Sigmoid colon (tissue), 6 donors: ENCODE measurements at regions not wholly inside any gene's neighbourhood (a gene's known extent, or its start where the extent isn't known, plus 50 kb on each side); places are given as distances from the start of the nearest gene placed in this dataset.

ENCODE experiments used
- DNase-seq: peaks from one replicate; pipeline ENCODE4 v3.0.0-alpha.2; 2019
- H3K27ac ChIP-seq, 4 donors: fragments of 200-600 bp; sonication (generic); one replicate each; pipeline ENCODE4 v1.5.1; 2016 to 2019; ENCODE audit warnings: mild to moderate bottlenecking in 1 of 4
- H3K27me3 ChIP-seq, 3 donors: fragments of 200-600 bp; sonication (generic); one replicate each; pipeline ENCODE4 v1.5.1; 2019; ENCODE audit warnings: mild to moderate bottlenecking in 1 of 3
- H3K36me3 ChIP-seq, 4 donors: fragments of 200-600 bp; sonication (generic); one replicate each; pipeline ENCODE4 v1.5.1; 2016 to 2019
- H3K4me1 ChIP-seq, 4 donors: fragments of 200-600 bp; sonication (generic); one replicate each; pipeline ENCODE4 v1.5.1; 2017 to 2019
- H3K4me3 ChIP-seq, 4 donors: fragments of 200-600 bp; sonication (generic); one replicate each; pipeline ENCODE4 v1.5.1; 2017 to 2019; ENCODE audit warnings: mild to moderate bottlenecking in 2 of 4, moderate library complexity in 1 of 4
- H3K9me3 ChIP-seq, 4 donors: fragments of 200-600 bp in 3 of 4; sonication (generic) in 3 of 4; one replicate each; pipeline versions ENCODE4 v1.5.1 to v1.6.1; 2013 to 2019
- EP300 ChIP-seq, 4 donors: sonication (generic); formaldehyde crosslinking; IDR thresholded peaks; one replicate each; pipeline ENCODE4 v1.6.1; 2017; ENCODE audit warnings: antibody characterized with exemption in 4 of 4
- POLR2A ChIP-seq, 2 donors: fragments of 450-650 bp; IDR thresholded peaks; one replicate each; pipeline ENCODE4 v1.6.1; 2016; ENCODE audit warnings: antibody characterized with exemption in 2 of 2, mild to moderate bottlenecking in 2 of 2, moderate library complexity in 2 of 2
- POLR2AphosphoS5 ChIP-seq, 4 donors: sonication (generic); formaldehyde crosslinking; IDR thresholded peaks; one replicate each; pipeline ENCODE4 v1.6.1; 2017; ENCODE audit warnings: antibody characterized with exemption in 4 of 4
- WGBS, 2 donors: extraction: QIAGEN DNeasy Blood & Tissue Kit; methylation state at CpG; one replicate each; pipeline ENCODE4 v1.1.7; 2013; 5-methylcytosine and 5-hydroxymethylcytosine counted together
- intact Hi-C: fragments of 100-400 bp; cut with DNase I; formaldehyde crosslinking; loops from one replicate; pipeline ENCODE4 v1.15.1; 2023
- TF ChIP-seq, protein P1 (sequence below), 4 experiments: fragments of 450-650 bp in 3 of 4; fragments of 200-600 bp in 1 of 4; IDR thresholded peaks; one replicate each; pipeline ENCODE4 v1.5.1; 2016 to 2019; ENCODE audit warnings: antibody characterized with exemption in 4 of 4, mild to moderate bottlenecking in 3 of 4, moderate library complexity in 2 of 4
- donor health status: healthy with polysubstance abuse.
- donor health status: healthy.

DNA sequence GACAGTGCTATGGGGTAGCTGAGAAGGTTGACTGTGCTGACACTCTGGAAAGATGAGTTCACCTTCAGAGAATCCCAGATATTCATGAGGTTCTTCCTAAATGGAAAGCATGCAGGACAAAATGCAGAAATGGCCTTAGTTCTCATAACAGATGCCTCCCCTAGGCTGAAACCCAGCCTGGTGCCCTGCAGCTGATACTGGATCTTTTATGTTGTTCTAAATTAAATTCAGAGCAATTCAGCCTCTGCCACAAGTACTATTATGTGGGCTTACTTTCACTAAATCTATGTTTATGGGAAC is 172.0 kb upstream of the SERPINE2 start:
- Histone ChIP-seq H3K4me1 (no peaks in the 10 kb centered on the region), H3K9me3 (no peaks in the 10 kb centered on the region), H3K36me3 (no peaks in the 10 kb centered on the region), H3K27me3 (no peaks in the 10 kb centered on the region), H3K27ac (no peak overlapping the region), H3K4me3 (no peak overlapping the region)
- TF ChIP-seq, protein P1, sequence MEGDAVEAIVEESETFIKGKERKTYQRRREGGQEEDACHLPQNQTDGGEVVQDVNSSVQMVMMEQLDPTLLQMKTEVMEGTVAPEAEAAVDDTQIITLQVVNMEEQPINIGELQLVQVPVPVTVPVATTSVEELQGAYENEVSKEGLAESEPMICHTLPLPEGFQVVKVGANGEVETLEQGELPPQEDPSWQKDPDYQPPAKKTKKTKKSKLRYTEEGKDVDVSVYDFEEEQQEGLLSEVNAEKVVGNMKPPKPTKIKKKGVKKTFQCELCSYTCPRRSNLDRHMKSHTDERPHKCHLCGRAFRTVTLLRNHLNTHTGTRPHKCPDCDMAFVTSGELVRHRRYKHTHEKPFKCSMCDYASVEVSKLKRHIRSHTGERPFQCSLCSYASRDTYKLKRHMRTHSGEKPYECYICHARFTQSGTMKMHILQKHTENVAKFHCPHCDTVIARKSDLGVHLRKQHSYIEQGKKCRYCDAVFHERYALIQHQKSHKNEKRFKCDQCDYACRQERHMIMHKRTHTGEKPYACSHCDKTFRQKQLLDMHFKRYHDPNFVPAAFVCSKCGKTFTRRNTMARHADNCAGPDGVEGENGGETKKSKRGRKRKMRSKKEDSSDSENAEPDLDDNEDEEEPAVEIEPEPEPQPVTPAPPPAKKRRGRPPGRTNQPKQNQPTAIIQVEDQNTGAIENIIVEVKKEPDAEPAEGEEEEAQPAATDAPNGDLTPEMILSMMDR (IDR thresholded peaks at IDR 0.05) = no peak
- no peak for TF ChIP-seq POLR2AphosphoS5 (IDR thresholded peaks at IDR 0.05)
- no peak for TF ChIP-seq EP300 (IDR thresholded peaks at IDR 0.05)
- TF ChIP-seq POLR2A (IDR thresholded peaks at IDR 0.05) = no peak
- no peak for DNase-seq
- intact Hi-C loops = no loop called here

DNA sequence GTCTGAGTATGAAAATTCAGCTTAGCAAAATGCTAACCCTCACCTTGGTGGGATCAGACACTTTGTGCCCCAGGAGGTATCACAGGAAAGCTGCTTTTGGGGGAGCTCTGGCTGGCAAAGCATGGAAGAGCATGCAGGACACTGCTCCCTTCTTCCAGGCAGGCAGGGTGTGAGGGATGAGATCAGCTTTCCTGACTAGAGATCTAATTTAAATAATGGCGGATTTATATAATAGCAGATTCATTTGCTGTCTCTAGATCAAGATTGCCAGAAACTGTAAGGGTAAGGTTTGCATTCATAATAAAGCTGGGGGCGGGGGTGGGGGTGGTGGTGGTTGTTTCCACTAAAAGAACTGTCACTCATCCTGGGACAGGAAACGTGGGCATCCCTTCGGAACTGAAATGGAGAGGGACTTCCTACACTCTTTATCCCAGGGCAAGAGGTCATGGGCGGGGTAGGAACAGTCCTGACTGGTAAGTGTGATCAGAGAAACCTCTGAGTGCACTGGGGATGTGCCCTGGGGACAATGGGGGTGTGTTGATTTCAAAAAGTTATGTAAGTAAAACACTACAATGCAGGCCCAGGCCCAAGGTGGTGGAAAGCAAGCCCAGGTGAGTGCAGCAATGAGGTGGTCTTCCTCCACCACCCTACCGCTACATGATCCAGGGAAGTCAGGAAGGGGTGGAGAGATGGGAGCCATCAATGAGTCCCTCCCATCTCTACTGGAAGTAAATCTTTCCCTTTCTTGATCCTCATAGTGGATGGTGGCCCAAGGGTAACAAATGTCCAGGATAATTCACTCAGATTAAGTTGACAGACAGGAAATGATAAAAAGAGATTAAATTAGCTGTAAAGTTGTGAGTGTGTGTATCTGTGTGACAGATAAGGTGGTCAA is 171.4 kb upstream of the SERPINE2 start:
- H3K27ac ChIP-seq = no peak overlapping the region
- H3K4me3 ChIP-seq = no peak overlapping the region
- intact Hi-C loops = no loop called here
- no peaks in the 10 kb centered on the region for H3K9me3 ChIP-seq
- no peaks in the 10 kb centered on the region for H3K4me1 ChIP-seq
- H3K27me3 ChIP-seq = no peaks in the 10 kb centered on the region
- WGBS, 2 donors = 82 to 88% methylated on average over 6 of the region's 6 CpGs
- TF ChIP-seq EP300 (IDR thresholded peaks at IDR 0.05) = no peak
- TF ChIP-seq, protein P1 (IDR thresholded peaks at IDR 0.05) = no peak
- TF ChIP-seq POLR2A (IDR thresholded peaks at IDR 0.05) = no peak
- no peak for TF ChIP-seq POLR2AphosphoS5 (IDR thresholded peaks at IDR 0.05)
- no peaks in the 10 kb centered on the region for H3K36me3 ChIP-seq
- DNase-seq = no peak

DNA sequence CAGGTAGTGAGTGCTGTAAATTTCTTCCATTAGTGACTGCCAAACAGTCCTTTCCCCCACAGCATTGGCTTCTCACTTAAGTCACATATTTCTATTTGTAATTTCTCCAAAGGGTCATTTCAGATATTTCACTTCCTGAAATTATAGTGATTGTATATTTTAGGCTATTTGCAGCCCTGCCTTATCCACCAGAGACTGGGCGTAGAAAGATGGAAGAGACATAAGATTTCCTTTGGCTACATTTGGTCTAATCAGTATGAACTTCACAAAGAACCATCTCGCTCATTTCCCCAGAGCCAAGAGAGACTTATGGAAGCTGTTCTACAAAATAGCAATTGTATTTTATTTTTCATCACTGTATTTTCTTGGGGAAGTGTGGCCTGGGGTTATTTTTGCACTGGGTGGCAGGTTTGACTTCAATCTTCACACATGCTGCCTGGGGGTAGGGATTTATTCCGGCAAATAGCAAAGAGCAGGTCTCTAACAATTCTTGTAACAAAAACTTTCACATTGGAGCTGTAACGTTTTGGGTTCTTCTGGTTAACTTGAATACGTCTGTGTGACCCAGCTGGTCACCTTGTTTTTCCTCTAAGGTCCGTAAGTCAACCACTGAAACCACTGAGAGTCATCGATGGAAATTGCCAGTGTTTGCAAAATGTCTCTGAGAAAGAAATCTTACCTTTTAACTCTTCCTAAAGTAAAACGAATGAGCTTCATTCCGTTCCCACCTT is 170.6 kb upstream of the SERPINE2 start:
- WGBS, 2 donors = 89 to 91% methylated on average over 9 of the region's 9 CpGs

DNA sequence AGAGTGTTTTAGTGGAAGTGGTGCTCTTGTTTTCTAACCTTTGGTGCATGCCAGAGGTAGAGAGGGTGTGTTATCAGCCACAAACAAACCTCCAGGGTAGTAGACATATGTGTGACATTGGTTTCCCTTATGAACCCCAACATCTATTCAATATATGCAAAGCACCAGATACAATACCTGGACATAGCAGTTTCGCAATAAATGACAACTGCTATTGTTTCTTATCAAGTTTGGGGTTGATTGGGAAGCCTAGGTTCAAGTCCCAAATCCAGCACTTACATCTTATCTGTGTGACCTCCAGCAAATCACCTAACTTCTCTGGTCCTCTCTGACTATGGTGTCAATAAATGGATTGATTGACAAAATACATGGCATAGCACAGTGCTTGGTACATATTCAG is 169.4 kb upstream of the SERPINE2 start:
- Histone ChIP-seq H3K36me3 (no peaks in the 10 kb centered on the region), H3K27ac (no peak overlapping the region), H3K4me1 (no peaks in the 10 kb centered on the region), H3K4me3 (no peak overlapping the region), H3K9me3 (no peaks in the 10 kb centered on the region), H3K27me3 (no peaks in the 10 kb centered on the region)
- no peak for DNase-seq
- 82 to 96% methylated on average over 1 of the region's 1 CpG for WGBS, 2 donors
- intact Hi-C loops = no loop called here
- TF ChIP-seq POLR2A (IDR thresholded peaks at IDR 0.05) (no peak), EP300 (IDR thresholded peaks at IDR 0.05) (no peak), POLR2AphosphoS5 (IDR thresholded peaks at IDR 0.05) (no peak)
- TF ChIP-seq, protein P1 (IDR thresholded peaks at IDR 0.05) = no peak

More for the DNA sequence above, 170.6 kb upstream of the SERPINE2 start:
- no peaks in the 10 kb centered on the region for H3K4me1 ChIP-seq
- no peaks in the 10 kb centered on the region for H3K9me3 ChIP-seq
- TF ChIP-seq EP300 (IDR thresholded peaks at IDR 0.05) = no peak
- TF ChIP-seq POLR2A (IDR thresholded peaks at IDR 0.05) = no peak
- intact Hi-C loops = no loop called here
- DNase-seq = no peak
- H3K27me3 ChIP-seq = no peaks in the 10 kb centered on the region
- H3K4me3 ChIP-seq = no peak overlapping the region
- H3K27ac ChIP-seq = no peak overlapping the region
- no peaks in the 10 kb centered on the region for H3K36me3 ChIP-seq

DNA sequence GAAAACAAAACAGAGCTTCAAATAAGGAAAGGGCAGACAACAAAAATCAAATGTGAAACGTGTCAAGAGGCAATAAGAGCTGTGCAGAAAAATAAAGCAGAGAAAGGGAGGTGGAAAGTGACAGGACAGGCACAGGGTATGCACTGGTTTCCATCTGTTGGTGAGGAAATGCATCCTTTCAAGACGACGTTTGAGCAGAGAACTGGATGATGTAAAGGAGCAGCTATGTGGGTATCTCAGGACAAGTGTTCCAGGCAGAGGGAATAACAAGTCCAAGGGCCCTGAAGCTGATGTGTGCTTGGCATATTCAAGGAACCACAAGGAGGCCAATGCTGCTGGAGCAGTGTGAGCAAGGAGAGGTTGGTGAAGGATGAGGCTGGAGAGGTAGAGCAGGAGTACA is 168.9 kb upstream of the SERPINE2 start:
- WGBS, 2 donors = 51 to 52% methylated on average over 3 of the region's 3 CpGs
- no peak for DNase-seq
- no peaks in the 10 kb centered on the region for H3K36me3 ChIP-seq
- no peak overlapping the region for H3K27ac ChIP-seq
- no peak for TF ChIP-seq POLR2A (IDR thresholded peaks at IDR 0.05)
- no peak for TF ChIP-seq POLR2AphosphoS5 (IDR thresholded peaks at IDR 0.05)
- no peak for TF ChIP-seq EP300 (IDR thresholded peaks at IDR 0.05)
- TF ChIP-seq, protein P1 (IDR thresholded peaks at IDR 0.05) = no peak
- H3K4me3 ChIP-seq = no peak overlapping the region
- no peaks in the 10 kb centered on the region for H3K4me1 ChIP-seq
- no peaks in the 10 kb centered on the region for H3K27me3 ChIP-seq
- intact Hi-C loops = no loop called here
- H3K9me3 ChIP-seq = no peaks in the 10 kb centered on the region
